GM12891 (cell line): ENCODE measurements at regions not wholly inside any gene's neighbourhood (a gene's known extent, or its start where the extent isn't known, plus 50 kb on each side); places are given as distances from the start of the nearest gene placed in this dataset.

ENCODE experiments used
- PAX5 ChIP-seq: IDR thresholded peaks from 2 replicates; pipeline ENCODE4 v1.6.1; 2011; ENCODE audit warnings: low read length, moderate library complexity, mild to moderate bottlenecking; ENCODE audit not compliant: insufficient read depth, severe bottlenecking
- POLR2A ChIP-seq: IDR thresholded peaks from 2 replicates; pipeline ENCODE4 v1.6.1; 2011; ENCODE audit warnings: low read depth, low read length, control low read depth
- POLR2AphosphoS5 ChIP-seq: IDR thresholded peaks from 2 replicates; pipeline ENCODE4 v1.6.1; 2011; ENCODE audit warnings: low read depth, low read length, control low read depth

GRCh38 chr1:168392958-168393549 lies 112.4 kb downstream of the TBX19 start:
- TF ChIP-seq POLR2A (no peak), PAX5 (no peak), POLR2AphosphoS5 (no peak)
